Testis (tissue), 2 donors: ENCODE measurements at regions not wholly inside any gene's neighbourhood (a gene's known extent, or its start where the extent isn't known, plus 50 kb on each side); places are given as distances from the start of the nearest gene placed in this dataset.

Experiments used
- DNase-seq: peaks from one replicate; pipeline ENCODE4 v3.0.0-alpha.2; 2019
- H3K27ac ChIP-seq, 2 donors: fragments of 200-600 bp; sonication (generic); one replicate each; pipeline ENCODE4 v1.5.1; 2019
- H3K27me3 ChIP-seq: fragments of 200-600 bp; sonication (generic); one replicate; pipeline ENCODE4 v1.5.1; 2019
- H3K36me3 ChIP-seq: fragments of 200-600 bp; sonication (generic); one replicate; pipeline ENCODE4 v1.5.1; 2017; ENCODE audit warnings: low read depth; ENCODE audit errors: missing control alignments
- H3K4me1 ChIP-seq: fragments of 200-600 bp; sonication (generic); one replicate; pipeline ENCODE4 v1.5.1; 2019
- H3K4me3 ChIP-seq, 2 donors: fragments of 200-600 bp; sonication (generic); one replicate each; pipeline ENCODE4 v1.5.1; 2017 to 2019
- H3K9me3 ChIP-seq: fragments of 200-600 bp; sonication (generic); one replicate; pipeline ENCODE4 v1.5.1; 2017
- CTCF ChIP-seq, 3 experiments: fragments of 450-650 bp in 2 of 3; fragments of 200-600 bp in 1 of 3; sonication (generic) in 1 of 3; IDR thresholded peaks; one replicate each; pipeline ENCODE4 v1.5.1; 2016 to 2019; ENCODE audit warnings: antibody characterized with exemption in 3 of 3, mild to moderate bottlenecking in 2 of 3, moderate library complexity in 1 of 3
- POLR2A ChIP-seq: fragments of 450-650 bp; IDR thresholded peaks from one replicate; pipeline ENCODE4 v1.6.1; 2017; ENCODE audit warnings: antibody characterized with exemption, mild to moderate bottlenecking, moderate library complexity
- WGBS, 2 donors: methylation state at CpG; one replicate each; pipeline ENCODE4 v1.1.5; 2018; 5-methylcytosine and 5-hydroxymethylcytosine counted together
- intact Hi-C: fragments of 100-400 bp; cut with DNase I; formaldehyde crosslinking; loops from one replicate; pipeline ENCODE4 v1.15.1; 2023; ENCODE audit warnings: low total_unique reads

- H3K27ac ChIP-seq, result no peak overlapping the region
- no peaks in the 10 kb centered on the region for H3K36me3 ChIP-seq
- no peak overlapping the region for H3K4me3 ChIP-seq
- WGBS, 2 donors, result 28 to 34% methylated on average over 11 of the region's 11 CpGs
- TF ChIP-seq POLR2A (no peak), CTCF (IDR thresholded peaks at IDR 0.05) (peak; percentile 51 to 71 (median 70))
- no peaks in the 10 kb centered on the region for H3K27me3 ChIP-seq
- H3K4me1 ChIP-seq, result peaks cover 6% of the 10 kb centered on the region
- no peaks in the 10 kb centered on the region for H3K9me3 ChIP-seq
- peak; percentile 67 for DNase-seq
- intact Hi-C loops, result no loop called here
These were observed 271.9 kb downstream of the NSG2 start for GRCh38 chr5:174317256-174317894.

- DNase-seq, result no peak
- no peaks in the 10 kb centered on the region for H3K27me3 ChIP-seq
- TF ChIP-seq CTCF (IDR thresholded peaks at IDR 0.05), result no peak
- TF ChIP-seq POLR2A, result no peak
- H3K9me3 ChIP-seq, result no peaks in the 10 kb centered on the region
- H3K27ac ChIP-seq, result no peak overlapping the region
- H3K4me3 ChIP-seq, result no peak overlapping the region
- H3K36me3 ChIP-seq, result no peaks in the 10 kb centered on the region
- intact Hi-C loops, result no loop called here
- H3K4me1 ChIP-seq, result peaks cover 2% of the 10 kb centered on the region
These were observed 273.1 kb downstream of the NSG2 start for GRCh38 chr5:174318578-174318977.

DNA sequence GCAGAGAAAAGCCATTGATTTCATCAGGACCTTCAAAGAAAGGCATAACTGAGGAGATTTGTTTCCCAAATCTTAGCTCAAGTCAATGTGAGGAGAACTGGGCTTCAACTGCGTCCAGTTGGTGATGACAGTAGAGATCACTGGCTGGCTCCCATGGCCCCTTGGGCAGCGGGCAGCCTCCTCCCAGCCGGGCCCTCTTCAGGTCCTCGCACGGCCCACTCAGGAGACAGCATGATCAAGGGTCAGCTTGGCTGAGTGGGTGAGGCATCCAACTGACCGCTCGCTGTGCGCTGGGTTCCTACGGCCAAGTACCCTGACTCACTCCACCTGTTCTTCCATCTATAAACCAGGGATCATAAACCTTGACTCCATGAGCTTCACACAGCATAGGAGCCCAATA lies 274.0 kb downstream of the NSG2 start:
- Histone ChIP-seq H3K27ac (no peak overlapping the region), H3K4me1 (peaks cover 2% of the 10 kb centered on the region), H3K4me3 (no peak overlapping the region), H3K27me3 (no peaks in the 10 kb centered on the region), H3K9me3 (no peaks in the 10 kb centered on the region), H3K36me3 (no peaks in the 10 kb centered on the region)
- no peak for DNase-seq
- intact Hi-C loops, result no loop called here
- WGBS, 2 donors, result 84 to 94% methylated on average over 9 of the region's 9 CpGs
- TF ChIP-seq CTCF (IDR thresholded peaks at IDR 0.05) (no peak), POLR2A (no peak)

DNA sequence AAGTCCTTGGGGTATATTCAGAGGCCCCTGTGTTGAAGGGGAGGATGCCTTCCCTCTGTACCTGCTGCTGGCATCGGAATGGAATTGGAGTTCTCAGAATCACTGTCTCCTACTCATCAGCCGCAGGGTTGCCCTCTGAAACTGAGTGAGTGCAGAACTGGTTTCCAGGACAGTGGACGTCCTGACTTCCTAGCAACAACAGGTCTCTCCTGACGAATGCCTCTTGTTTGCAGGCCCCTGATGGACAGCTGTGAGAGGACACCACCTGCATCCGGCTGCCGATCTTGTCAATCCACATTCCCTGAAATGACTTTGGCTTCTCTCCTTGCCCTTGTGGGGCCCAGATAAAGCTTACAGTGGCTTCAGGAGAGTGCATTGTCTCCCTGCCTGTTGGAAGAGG lies 274.5 kb downstream of the NSG2 start:
- Histone ChIP-seq H3K27ac (no peak overlapping the region), H3K4me3 (no peak overlapping the region), H3K4me1 (peaks cover 2% of the 10 kb centered on the region), H3K9me3 (no peaks in the 10 kb centered on the region), H3K36me3 (no peaks in the 10 kb centered on the region), H3K27me3 (no peaks in the 10 kb centered on the region)
- no peak for DNase-seq
- TF ChIP-seq POLR2A, result no peak
- TF ChIP-seq CTCF (IDR thresholded peaks at IDR 0.05), result no peak
- WGBS, 2 donors, result 73% methylated on average over 6 of the region's 6 CpGs
- intact Hi-C loops, result no loop called here

DNA sequence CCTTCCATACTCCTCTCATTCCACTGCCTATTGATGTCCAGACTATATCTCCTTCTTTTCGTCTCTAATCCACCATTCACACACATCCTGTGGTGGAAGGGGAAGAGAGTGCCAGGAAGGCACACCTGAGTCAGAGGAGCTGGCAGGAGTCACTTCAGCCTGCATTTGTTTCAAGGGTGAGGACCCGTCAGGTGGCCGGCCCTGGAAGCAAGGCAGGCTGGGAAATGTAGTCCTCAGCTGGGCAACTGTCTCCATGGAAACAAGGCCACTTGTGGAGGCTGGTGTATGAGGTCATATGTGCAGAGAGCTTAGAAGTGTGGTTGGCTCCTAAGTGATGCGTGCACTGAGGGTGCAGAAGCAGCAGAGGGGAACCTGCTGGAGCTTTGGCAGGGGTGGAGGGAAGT lies 278.4 kb downstream of the NSG2 start:
- H3K4me1 ChIP-seq, result no peaks in the 10 kb centered on the region
- no peaks in the 10 kb centered on the region for H3K36me3 ChIP-seq
- H3K27me3 ChIP-seq, result no peaks in the 10 kb centered on the region
- 17 to 19% methylated on average over 4 of the region's 4 CpGs for WGBS, 2 donors
- DNase-seq, result peak; percentile 74
- no peak overlapping the region for H3K27ac ChIP-seq
- TF ChIP-seq POLR2A (no peak), CTCF (IDR thresholded peaks at IDR 0.05) (no peak)
- intact Hi-C loops, result no loop called here
- H3K4me3 ChIP-seq, result no peak overlapping the region
- H3K9me3 ChIP-seq, result no peaks in the 10 kb centered on the region
